H9 (cell line): ENCODE measurements at regions not wholly inside any gene's neighbourhood (a gene's known extent, or its start where the extent isn't known, plus 50 kb on each side); places are given as distances from the start of the nearest gene placed in this dataset.

Experiments
- DNase-seq: peaks from one replicate; pipeline ENCODE4 v3.0.0-alpha.2; 2017
- H2AFZ ChIP-seq: one replicate; pipeline ENCODE4 v1.6.1; 2013; ENCODE audit warnings: mild to moderate bottlenecking, low read length, control low read depth, moderate library complexity
- H2AK5ac ChIP-seq: 2 replicates; pipeline ENCODE4 v1.6.1; 2013; ENCODE audit warnings: low read length, control low read depth, mixed read lengths; ENCODE audit not compliant: insufficient read length
- H2BK120ac ChIP-seq: one replicate; pipeline ENCODE4 v1.6.1; 2013; ENCODE audit warnings: low read depth, mild to moderate bottlenecking, low read length, control low read depth, inconsistent platforms; ENCODE audit not compliant: poor library complexity, severe bottlenecking
- H2BK12ac ChIP-seq: 2 replicates; pipeline ENCODE4 v1.6.1; 2013; ENCODE audit warnings: low read length, control low read depth, mixed read lengths, low read depth; ENCODE audit not compliant: insufficient read length
- H2BK15ac ChIP-seq: 2 replicates; pipeline ENCODE4 v1.6.1; 2013; ENCODE audit warnings: low read depth, low read length, control low read depth
- H2BK20ac ChIP-seq: one replicate; pipeline ENCODE4 v1.6.1; 2013; ENCODE audit warnings: low read depth, mild to moderate bottlenecking, low read length, control low read depth, inconsistent platforms; ENCODE audit not compliant: poor library complexity, severe bottlenecking
- H2BK5ac ChIP-seq: 2 replicates; pipeline ENCODE4 v1.6.1; 2013; ENCODE audit warnings: low read length, control low read depth, mixed read lengths; ENCODE audit not compliant: insufficient read length
- H3K14ac ChIP-seq: 2 replicates; pipeline ENCODE4 v1.6.1; 2013; ENCODE audit warnings: low read length, control low read depth; ENCODE audit not compliant: insufficient read depth
- H3K18ac ChIP-seq: 2 replicates; pipeline ENCODE4 v1.6.1; 2013; ENCODE audit warnings: low read depth, mild to moderate bottlenecking, mixed read lengths, low read length, control low read depth; ENCODE audit not compliant: insufficient read length
- H3K23ac ChIP-seq: 2 replicates; pipeline ENCODE4 v1.6.1; 2013; ENCODE audit warnings: low read length, control low read depth, mixed read lengths, low read depth; ENCODE audit not compliant: insufficient read length
- H3K23me2 ChIP-seq: 2 replicates; pipeline ENCODE4 v1.6.1; 2013; ENCODE audit warnings: low read depth, mild to moderate bottlenecking, mixed read lengths, low read length, control low read depth; ENCODE audit not compliant: insufficient read length, poor library complexity, severe bottlenecking
- H3K27ac ChIP-seq: 2 replicates; pipeline ENCODE4 v1.5.1; 2013; ENCODE audit warnings: low read length, control low read depth, mixed read lengths, low read depth; ENCODE audit not compliant: insufficient read length
- H3K27me3 ChIP-seq: 2 replicates; pipeline ENCODE4 v1.6.1; 2013; ENCODE audit warnings: low read length, control low read depth, inconsistent platforms; ENCODE audit not compliant: insufficient read depth
- H3K4ac ChIP-seq: 2 replicates; pipeline ENCODE4 v1.6.1; 2013; ENCODE audit warnings: low read depth, mild to moderate bottlenecking, control low read depth, inconsistent platforms, low read length, moderate library complexity
- H3K4me1 ChIP-seq: 2 replicates; pipeline ENCODE4 v1.6.1; 2013; ENCODE audit warnings: low read length, control low read depth, inconsistent platforms; ENCODE audit not compliant: insufficient read depth
- H3K4me2 ChIP-seq: 2 replicates; pipeline ENCODE4 v1.6.1; 2013; ENCODE audit warnings: low read length, control low read depth, mixed read lengths; ENCODE audit not compliant: insufficient read length, insufficient read depth
- H3K56ac ChIP-seq: 2 replicates; pipeline ENCODE4 v1.6.1; 2013; ENCODE audit warnings: low read depth, mild to moderate bottlenecking, mixed read lengths, low read length, control low read depth; ENCODE audit not compliant: insufficient read length
- H3K79me1 ChIP-seq: 2 replicates; pipeline ENCODE4 v1.6.1; 2013; ENCODE audit warnings: low read depth, mild to moderate bottlenecking, moderate library complexity, low read length, control low read depth, inconsistent platforms; ENCODE audit not compliant: insufficient read depth, poor library complexity, severe bottlenecking
- H3K79me2 ChIP-seq: 2 replicates; pipeline ENCODE4 v1.6.1; 2013; ENCODE audit warnings: low read length, control low read depth, inconsistent platforms; ENCODE audit not compliant: insufficient read depth
- H3K9ac ChIP-seq: 2 replicates; pipeline ENCODE4 v1.6.1; 2013; ENCODE audit warnings: low read length, control low read depth, mixed read lengths; ENCODE audit not compliant: insufficient read length; ENCODE audit errors: extremely low read depth
- H3K9me3 ChIP-seq: one replicate; pipeline ENCODE4 v1.6.1; 2013; ENCODE audit warnings: low read depth, low read length, inconsistent platforms; ENCODE audit not compliant: control insufficient read depth
- H3T11ph ChIP-seq: one replicate; pipeline ENCODE4 v1.6.1; 2013; ENCODE audit warnings: mild to moderate bottlenecking, low read length, control low read depth, inconsistent platforms
- H4K20me1 ChIP-seq: one replicate; pipeline ENCODE4 v1.6.1; 2013; ENCODE audit not compliant: control insufficient read depth, insufficient read length, insufficient read depth
- H4K5ac ChIP-seq: 2 replicates; pipeline ENCODE4 v1.6.1; 2013; ENCODE audit warnings: low read depth, mild to moderate bottlenecking, mixed read lengths, low read length, control low read depth; ENCODE audit not compliant: insufficient read length
- H4K8ac ChIP-seq: replicated peaks from 2 replicates; pipeline ENCODE4 v1.6.1; 2013; ENCODE audit warnings: low read length, control low read depth, mixed read lengths, low read depth; ENCODE audit not compliant: insufficient read length
- H4K91ac ChIP-seq: 2 replicates; pipeline ENCODE4 v1.6.1; 2013; ENCODE audit warnings: low read depth, mild to moderate bottlenecking, moderate library complexity, mixed read lengths, low read length, control low read depth; ENCODE audit not compliant: insufficient read length
- H3K27ac Mint-ChIP-seq, 3 experiments: 2 replicates in 2 of 3; 3 replicates in 1 of 3; pipeline ENCODE4 v1.8.0; 2020 to 2021; ENCODE audit warnings: mixed read lengths in 3 of 3, mild to moderate bottlenecking in 1 of 3, moderate library complexity in 1 of 3
- H3K27me3 Mint-ChIP-seq: 2 replicates; pipeline ENCODE4 v1.8.0; 2021; ENCODE audit warnings: low read depth, mild to moderate bottlenecking, moderate library complexity, mixed read lengths
- H3K36me3 Mint-ChIP-seq, 3 experiments: 2 replicates in 2 of 3; 3 replicates in 1 of 3; pipeline ENCODE4 v1.8.0; 2020 to 2021; ENCODE audit warnings: low read depth in 3 of 3, mixed read lengths in 3 of 3; ENCODE audit not compliant: insufficient read depth in 1 of 3
- H3K4me1 Mint-ChIP-seq, 2 experiments: 2 replicates each; pipeline ENCODE4 v1.8.0; 2020; ENCODE audit warnings: mixed read lengths in 2 of 2
- H3K4me3 Mint-ChIP-seq, 2 experiments: 2 replicates in 1 of 2; 3 replicates in 1 of 2; pipeline ENCODE4 v1.8.0; 2020 to 2021; ENCODE audit warnings: mild to moderate bottlenecking in 2 of 2, mixed read lengths in 2 of 2, moderate library complexity in 1 of 2
- H3K9me3 Mint-ChIP-seq, 2 experiments: 2 replicates in 1 of 2; 3 replicates in 1 of 2; pipeline ENCODE4 v1.8.0; 2020; ENCODE audit warnings: mild to moderate bottlenecking in 2 of 2, mixed read lengths in 2 of 2, moderate library complexity in 1 of 2
- WGBS: extraction: QIAGEN DNeasy Blood & Tissue Kit; methylation state at CpG from one replicate; pipeline ENCODE4 v1.1.7; 2013; ENCODE audit warnings: missing lambda C conversion rate, low lambda C conversion rate, mixed read lengths; ENCODE audit not compliant: insufficient read length; ENCODE audit errors: extremely low coverage; 5-methylcytosine and 5-hydroxymethylcytosine counted together
- TF ChIP-seq, protein P1 (sequence below): fragments of 200-600 bp; sonication (generic); conservative IDR thresholded peaks from 3 replicates; pipeline ENCODE4 v1.8.0; 2021; ENCODE audit warnings: antibody characterized with exemption, mild to moderate bottlenecking

DNA sequence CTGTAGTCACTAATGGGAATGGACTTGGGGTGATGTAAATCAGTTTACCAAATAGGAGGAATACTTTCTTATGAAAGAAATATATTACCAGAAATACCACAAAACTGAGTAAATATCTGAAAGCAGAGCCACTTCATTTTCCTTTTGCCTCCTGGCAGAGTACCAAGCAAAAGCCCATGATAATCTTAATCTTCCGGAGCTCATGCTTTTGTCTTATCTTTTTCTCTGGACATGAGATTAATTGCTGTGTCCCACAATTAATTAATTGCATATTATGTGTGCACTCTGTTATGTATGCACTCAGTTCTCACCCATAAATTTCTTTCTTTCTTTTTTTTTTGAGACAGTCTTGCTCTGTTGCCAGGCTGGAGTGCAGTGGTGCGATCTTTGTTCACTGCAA, 94.1 kb upstream of the PDE4B start:
- Histone ChIP-seq H3K79me2 (no peaks in the 10 kb centered on the region), H3K79me1 (no peaks in the 10 kb centered on the region), H2AFZ (no peak overlapping the region), H2BK20ac (no peak overlapping the region), H2AK5ac (no peak overlapping the region), H3K18ac (no peak overlapping the region), H3K56ac (no peak overlapping the region), H3K23me2 (no peaks in the 10 kb centered on the region), H3K14ac (no peak overlapping the region), H3K9ac (no peak overlapping the region), H2BK5ac (no peak overlapping the region), H2BK12ac (no peak overlapping the region), H4K91ac (no peak overlapping the region), H2BK120ac (no peak overlapping the region), H3K23ac (no peak overlapping the region), H4K8ac (no peak overlapping the region), H2BK15ac (no peak overlapping the region), H3K4ac (no peak overlapping the region), H4K20me1 (no peaks in the 10 kb centered on the region), H3K4me1 (no peaks in the 10 kb centered on the region), H3T11ph (no peak overlapping the region), H3K27ac (no peak overlapping the region), H3K4me2 (no peak overlapping the region), H3K9me3 (no peaks in the 10 kb centered on the region), H3K27me3 (no peaks in the 10 kb centered on the region), H4K5ac (no peak overlapping the region)
- no peaks in the 10 kb centered on the region for H3K27me3 Mint-ChIP-seq
- no peak overlapping the region for H3K27ac Mint-ChIP-seq
- H3K9me3 Mint-ChIP-seq, result no peaks in the 10 kb centered on the region
- no peaks in the 10 kb centered on the region for H3K4me1 Mint-ChIP-seq
- H3K36me3 Mint-ChIP-seq, result no peaks in the 10 kb centered on the region
- H3K4me3 Mint-ChIP-seq, result no peak overlapping the region
- no peak for DNase-seq
- TF ChIP-seq, protein P1, sequence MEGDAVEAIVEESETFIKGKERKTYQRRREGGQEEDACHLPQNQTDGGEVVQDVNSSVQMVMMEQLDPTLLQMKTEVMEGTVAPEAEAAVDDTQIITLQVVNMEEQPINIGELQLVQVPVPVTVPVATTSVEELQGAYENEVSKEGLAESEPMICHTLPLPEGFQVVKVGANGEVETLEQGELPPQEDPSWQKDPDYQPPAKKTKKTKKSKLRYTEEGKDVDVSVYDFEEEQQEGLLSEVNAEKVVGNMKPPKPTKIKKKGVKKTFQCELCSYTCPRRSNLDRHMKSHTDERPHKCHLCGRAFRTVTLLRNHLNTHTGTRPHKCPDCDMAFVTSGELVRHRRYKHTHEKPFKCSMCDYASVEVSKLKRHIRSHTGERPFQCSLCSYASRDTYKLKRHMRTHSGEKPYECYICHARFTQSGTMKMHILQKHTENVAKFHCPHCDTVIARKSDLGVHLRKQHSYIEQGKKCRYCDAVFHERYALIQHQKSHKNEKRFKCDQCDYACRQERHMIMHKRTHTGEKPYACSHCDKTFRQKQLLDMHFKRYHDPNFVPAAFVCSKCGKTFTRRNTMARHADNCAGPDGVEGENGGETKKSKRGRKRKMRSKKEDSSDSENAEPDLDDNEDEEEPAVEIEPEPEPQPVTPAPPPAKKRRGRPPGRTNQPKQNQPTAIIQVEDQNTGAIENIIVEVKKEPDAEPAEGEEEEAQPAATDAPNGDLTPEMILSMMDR, result no peak
- no CpG with 5 or more reads among the region's 2 CpGs for WGBS
